B cell (primary cell): ENCODE measurements at regions not wholly inside any gene's neighbourhood (a gene's known extent, or its start where the extent isn't known, plus 50 kb on each side); places are given as distances from the start of the nearest gene placed in this dataset.

Experiments used
- ATAC-seq: fragments of 200-7000 bp; cut with Tn5 transposase; one replicate; pipeline ENCODE4 v1.10.0; 2021; ENCODE audit warnings: low read depth, mild to moderate bottlenecking, moderate number of reproducible peaks, moderate library complexity
- CTCF ChIA-PET: fragments of 350-600 bp; sonication (Branson Sonifier 250); formaldehyde crosslinking; loops from one replicate; lab custom pipeline; 2021; ENCODE audit warnings: antibody characterized with exemption, inconsistent platforms; lab: Charles Lee
- POLR2A ChIA-PET: fragments of 350-600 bp; sonication (Branson Sonifier 250); formaldehyde crosslinking; loops from one replicate; lab custom pipeline; 2021; ENCODE audit warnings: antibody characterized with exemption; lab: Charles Lee
- DNase-seq: peaks from one replicate; pipeline ENCODE4 v3.0.0; 2013
- H2AFZ ChIP-seq: 2 replicates; pipeline ENCODE4 v1.6.1; 2012; ENCODE audit warnings: mild to moderate bottlenecking, low read depth, low read length; ENCODE audit not compliant: insufficient read depth, poor library complexity, severe bottlenecking
- H3K27ac ChIP-seq, 2 donors: 1 replicate in 1 of 2; 2 replicates in 1 of 2; pipeline ENCODE4 v1.5.1; 2012 to 2013; ENCODE audit warnings: low read length in 2 of 2, mild to moderate bottlenecking in 2 of 2, moderate library complexity in 1 of 2
- H3K27me3 ChIP-seq, 4 experiments: fragments of 200-600 bp in 1 of 4; sonication (generic) in 1 of 4; replicated peaks in 1 of 4; 1 replicate in 2 of 4; 2 replicates in 2 of 4; pipeline versions ENCODE4 v1.6.1 to v1.7.0; 2013 to 2016; ENCODE audit warnings: low read length in 3 of 4, mild to moderate bottlenecking in 2 of 4, mixed read lengths in 1 of 4, moderate library complexity in 1 of 4; ENCODE audit not compliant: insufficient read depth in 4 of 4, control insufficient read depth in 3 of 4; ENCODE audit errors: control extremely low read depth in 1 of 4
- H3K36me3 ChIP-seq, 2 experiments: replicated peaks in 1 of 2; 1 replicate in 1 of 2; 2 replicates in 1 of 2; pipeline versions ENCODE4 v1.6.1 to v1.7.1; 2013; ENCODE audit warnings: low read length in 1 of 2; ENCODE audit not compliant: insufficient read depth in 2 of 2, control insufficient read depth in 1 of 2; ENCODE audit errors: control extremely low read depth in 1 of 2, extremely low read depth in 1 of 2
- H3K4me1 ChIP-seq, 2 donors: fragments of 200-600 bp in 1 of 2; sonication (generic) in 1 of 2; 1 replicate in 1 of 2; 2 replicates in 1 of 2; pipeline versions ENCODE4 v1.5.1 to v1.6.1; 2013 to 2017; ENCODE audit warnings: low read length in 2 of 2; ENCODE audit not compliant: control insufficient read depth in 2 of 2, insufficient read depth in 2 of 2
- H3K4me2 ChIP-seq: replicated peaks from 2 replicates; pipeline ENCODE3; 2012; ENCODE audit warnings: mild to moderate bottlenecking, low read depth, low read length; ENCODE audit not compliant: poor library complexity, severe bottlenecking
- H3K4me3 ChIP-seq, 5 experiments: fragments of 200-600 bp in 1 of 5; sonication (generic) in 1 of 5; 1 replicate in 3 of 5; 2 replicates in 2 of 5; pipeline versions ENCODE4 v1.5.1 to v1.7.0; 2011 to 2016; ENCODE audit warnings: low read length in 4 of 5, mild to moderate bottlenecking in 4 of 5, low read depth in 2 of 5, control low read depth in 1 of 5, moderate library complexity in 1 of 5; ENCODE audit not compliant: insufficient read depth in 1 of 5; ENCODE audit errors: control extremely low read depth in 1 of 5, extremely low read depth in 1 of 5
- H3K79me2 ChIP-seq: fragments of 200-600 bp; sonication (generic); one replicate; pipeline ENCODE4 v1.6.0; 2016; ENCODE audit warnings: low read length; ENCODE audit not compliant: control insufficient read depth, insufficient read depth
- H3K9ac ChIP-seq: fragments of 200-600 bp; sonication (generic); 2 replicates; pipeline ENCODE4 v1.6.1; 2017; ENCODE audit warnings: mild to moderate bottlenecking, low read length, moderate library complexity
- H3K9me3 ChIP-seq, 3 donors: one replicate each; pipeline versions ENCODE4 v1.6.1 to v1.7.1; 2013; ENCODE audit warnings: low read length in 2 of 3; ENCODE audit not compliant: control insufficient read depth in 2 of 3, insufficient read depth in 1 of 3; ENCODE audit errors: control extremely low read depth in 1 of 3
- H4K20me1 ChIP-seq: 2 replicates; pipeline ENCODE4 v1.6.0; 2012; ENCODE audit warnings: mild to moderate bottlenecking, low read length; ENCODE audit not compliant: insufficient read depth, control insufficient read depth, poor library complexity, severe bottlenecking
- H3K27ac Mint-ChIP-seq: one replicate; pipeline ENCODE4 v1.8.0; 2021; ENCODE audit warnings: mixed read lengths
- H3K27me3 Mint-ChIP-seq: one replicate; pipeline ENCODE4 v1.8.0; 2021; ENCODE audit warnings: mixed read lengths
- H3K4me1 Mint-ChIP-seq: one replicate; pipeline ENCODE4 v1.8.0; 2021; ENCODE audit warnings: mixed read lengths
- H3K4me3 Mint-ChIP-seq: one replicate; pipeline ENCODE4 v1.8.0; 2021; ENCODE audit warnings: mixed read lengths
- H3K9me3 Mint-ChIP-seq: one replicate; pipeline ENCODE4 v1.8.0; 2022; ENCODE audit warnings: mixed read lengths; ENCODE audit not compliant: insufficient read depth
- EZH2 ChIP-seq: IDR thresholded peaks from 2 replicates; pipeline ENCODE4 v1.6.1; 2012; ENCODE audit warnings: borderline replicate concordance, low read depth, mild to moderate bottlenecking, moderate library complexity, low read length; ENCODE audit not compliant: insufficient read depth, poor library complexity, severe bottlenecking
- WGBS: methylation state at CpG from one replicate; pipeline ENCODE4 v1.1.5; 2013; ENCODE audit warnings: missing lambda C conversion rate; ENCODE audit not compliant: insufficient coverage; 5-methylcytosine and 5-hydroxymethylcytosine counted together
- intact Hi-C: fragments of 100-400 bp; cut with micrococcal nuclease; formaldehyde crosslinking; loops from one replicate; pipeline ENCODE4 v1.10.0; 2022
- TF ChIP-seq, protein P1 (sequence below): fragments of 200-600 bp; IDR thresholded peaks from one replicate; pipeline ENCODE4 v1.8.0; 2022; ENCODE audit warnings: antibody characterized with exemption, mild to moderate bottlenecking

DNA sequence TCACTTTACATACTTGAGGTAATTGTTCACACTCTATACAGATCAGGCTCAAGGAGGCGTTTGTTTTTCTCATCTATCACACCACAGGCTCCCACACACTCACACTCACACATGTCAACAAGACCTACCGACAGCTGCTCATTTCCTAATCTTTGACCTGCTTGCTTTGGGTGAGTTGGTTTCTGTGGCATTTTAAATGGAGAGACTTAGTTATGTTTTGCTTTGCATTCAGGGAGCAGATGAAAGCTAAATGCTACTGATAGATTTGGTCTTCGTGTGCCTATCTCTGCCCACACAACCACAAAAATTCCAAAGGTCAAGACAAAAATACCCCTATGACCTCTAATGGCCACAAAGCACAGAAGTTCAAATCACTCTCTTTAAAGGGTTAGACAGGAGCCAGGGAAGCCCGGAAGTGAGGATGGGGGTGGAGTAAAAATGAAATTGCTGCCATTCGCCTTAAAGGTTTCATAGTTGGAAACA, 203.5 kb upstream of the G2E3 start:
- Mint-ChIP-seq H3K4me3 (no peak overlapping the region), H3K9me3 (no peaks in the 10 kb centered on the region), H3K27me3 (peaks cover 9% of the 10 kb centered on the region), H3K27ac (no peak overlapping the region), H3K4me1 (no peaks in the 10 kb centered on the region)
- DNase-seq (no peak), ATAC-seq (no peak)
- no peak for TF ChIP-seq EZH2
- TF ChIP-seq, protein P1, sequence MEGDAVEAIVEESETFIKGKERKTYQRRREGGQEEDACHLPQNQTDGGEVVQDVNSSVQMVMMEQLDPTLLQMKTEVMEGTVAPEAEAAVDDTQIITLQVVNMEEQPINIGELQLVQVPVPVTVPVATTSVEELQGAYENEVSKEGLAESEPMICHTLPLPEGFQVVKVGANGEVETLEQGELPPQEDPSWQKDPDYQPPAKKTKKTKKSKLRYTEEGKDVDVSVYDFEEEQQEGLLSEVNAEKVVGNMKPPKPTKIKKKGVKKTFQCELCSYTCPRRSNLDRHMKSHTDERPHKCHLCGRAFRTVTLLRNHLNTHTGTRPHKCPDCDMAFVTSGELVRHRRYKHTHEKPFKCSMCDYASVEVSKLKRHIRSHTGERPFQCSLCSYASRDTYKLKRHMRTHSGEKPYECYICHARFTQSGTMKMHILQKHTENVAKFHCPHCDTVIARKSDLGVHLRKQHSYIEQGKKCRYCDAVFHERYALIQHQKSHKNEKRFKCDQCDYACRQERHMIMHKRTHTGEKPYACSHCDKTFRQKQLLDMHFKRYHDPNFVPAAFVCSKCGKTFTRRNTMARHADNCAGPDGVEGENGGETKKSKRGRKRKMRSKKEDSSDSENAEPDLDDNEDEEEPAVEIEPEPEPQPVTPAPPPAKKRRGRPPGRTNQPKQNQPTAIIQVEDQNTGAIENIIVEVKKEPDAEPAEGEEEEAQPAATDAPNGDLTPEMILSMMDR = no peak
- Histone ChIP-seq H3K27ac (no peak overlapping the region), H3K4me2 (no peak overlapping the region), H2AFZ (no peak overlapping the region), H4K20me1 (no peaks in the 10 kb centered on the region), H3K4me1 (no peaks in the 10 kb centered on the region), H3K4me3 (no peak overlapping the region), H3K9ac (no peak overlapping the region), H3K79me2 (no peaks in the 10 kb centered on the region), H3K27me3 (peaks cover 0 to 6% (median 0%) of the 10 kb centered on the region in 4 experiments), H3K36me3 (no peaks in the 10 kb centered on the region), H3K9me3 (peaks cover 0 to 3% (median 0%) of the 10 kb centered on the region in 3 donors)
- POLR2A ChIA-PET = no interaction called here
- WGBS = 38% methylated on average over 1 of the region's 5 CpGs
- intact Hi-C loops = no loop called here
- CTCF ChIA-PET = no interaction called here

DNA sequence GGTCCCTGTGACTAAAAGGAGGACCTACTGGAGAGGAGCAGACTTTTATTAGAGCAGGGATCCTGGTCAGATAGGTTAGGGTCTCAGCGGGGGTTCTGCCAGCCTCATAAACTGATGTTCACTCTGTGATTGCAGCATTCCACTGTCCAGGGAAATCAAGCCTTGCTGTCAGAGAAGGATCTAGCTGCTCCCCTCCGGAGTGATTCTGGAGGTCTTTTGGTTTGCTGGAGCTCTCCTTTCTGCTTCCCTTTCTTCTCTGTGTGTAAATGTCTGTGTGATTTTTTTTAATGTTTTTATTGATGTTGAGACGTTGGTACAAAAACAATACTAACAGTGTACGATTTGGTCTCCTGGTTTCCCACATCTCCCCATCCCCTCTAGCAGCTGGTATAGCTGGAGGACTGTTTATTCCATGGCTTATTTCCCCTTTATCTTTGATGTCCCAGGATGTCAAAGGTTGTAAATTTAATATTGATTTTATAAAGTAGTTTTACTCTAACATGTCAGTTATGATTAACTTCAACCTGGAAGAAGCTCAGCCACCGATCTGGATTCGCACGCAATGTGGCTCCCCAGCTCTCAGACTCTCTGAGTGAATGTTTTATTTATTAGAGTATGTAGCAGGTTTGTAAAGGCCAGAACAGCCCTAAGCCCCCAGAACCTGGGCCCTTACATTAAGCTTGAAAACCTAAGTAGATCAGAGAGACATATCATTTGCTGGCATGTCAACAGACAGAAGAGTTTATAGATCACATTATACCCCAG, 202.3 kb upstream of the G2E3 start:
- Mint-ChIP-seq H3K9me3 (no peaks in the 10 kb centered on the region), H3K27me3 (peaks cover 4% of the 10 kb centered on the region), H3K4me3 (no peak overlapping the region), H3K4me1 (no peaks in the 10 kb centered on the region), H3K27ac (no peak overlapping the region)
- ATAC-seq = no peak
- Histone ChIP-seq H2AFZ (no peak overlapping the region), H3K27ac (no peak overlapping the region), H4K20me1 (no peaks in the 10 kb centered on the region), H3K4me3 (no peak overlapping the region), H3K36me3 (no peaks in the 10 kb centered on the region), H3K4me1 (no peaks in the 10 kb centered on the region), H3K27me3 (peaks cover 0 to 6% (median 0%) of the 10 kb centered on the region in 4 experiments), H3K9ac (no peak overlapping the region), H3K79me2 (no peaks in the 10 kb centered on the region), H3K9me3 (peaks cover 0 to 3% (median 0%) of the 10 kb centered on the region in 3 donors), H3K4me2 (no peak overlapping the region)
- no peak for TF ChIP-seq EZH2
- no peak for DNase-seq
- WGBS = 82% methylated on average over 2 of the region's 7 CpGs
- POLR2A ChIA-PET = no interaction called here
- CTCF ChIA-PET = no interaction called here
- intact Hi-C loops = no loop called here
